K562 (cell line): ENCODE measurements at regions not wholly inside any gene's neighbourhood (a gene's known extent, or its start where the extent isn't known, plus 50 kb on each side); places are given as distances from the start of the nearest gene placed in this dataset.

Experiments
- ATAC-seq: fragments of 200-7000 bp; cut with Tn5 transposase; 3 replicates; pipeline ENCODE4 v1.9.1; 2020; ENCODE audit warnings: moderate library complexity
- BruUV-seq: library from RNA; stranded (reverse); fragments of 400-500 nt; replicated peaks from 2 replicates; lab custom pipeline; 2021; lab: Mats Ljungman, UMichigan
- CTCF ChIA-PET: fragments of 300-600 bp; formaldehyde crosslinking; extraction: SDS; loops from one replicate; lab custom pipeline; 2021; ENCODE audit warnings: low intra/inter-chr PET ratio; lab: Yijun Ruan, JAX
- POLR2A ChIA-PET: fragments of 300-600, 350-650 bp; sonication (Branson Sonifier 250); formaldehyde crosslinking; extraction: SDS; loops from one replicate; lab custom pipeline; 2021; ENCODE audit warnings: antibody characterized with exemption, inconsistent platforms; lab: Yijun Ruan, JAX
- DNase-seq, 4 experiments: peaks; one replicate each; pipeline versions ENCODE4 v3.0.0 to v3.0.0-alpha.2; 2011 to 2018; ENCODE audit warnings: low spot score in 3 of 4, mixed read lengths in 3 of 4; ENCODE audit errors: extremely low read depth in 1 of 4
- FAIRE-seq: peaks from 2 replicates; lab custom pipeline; 2011; peaks lifted over from hg19 to GRCh38; lab: Jason Lieb, UNC
- H2AFZ ChIP-seq: 2 replicates; pipeline ENCODE4 v1.6.0; 2011; ENCODE audit warnings: low read depth, low read length, control low read depth, inconsistent platforms
- H3K27ac ChIP-seq: fragments of 200-600 bp; 3 replicates; pipeline ENCODE4 v1.8.0; 2011; ENCODE audit warnings: low read depth, mild to moderate bottlenecking, control low read depth, inconsistent platforms, low read length, moderate library complexity, mixed read lengths; ENCODE audit errors: extremely low read depth
- H3K27me3 ChIP-seq, 2 experiments: fragments of 300-600 bp in 1 of 2; 2 replicates in 1 of 2; 3 replicates in 1 of 2; pipeline versions ENCODE4 v1.6.0 to v1.8.0; 2011; ENCODE audit warnings: inconsistent platforms in 2 of 2, low read length in 2 of 2, mild to moderate bottlenecking in 1 of 2, mixed read lengths in 1 of 2, moderate library complexity in 1 of 2; ENCODE audit not compliant: control insufficient read depth in 2 of 2, insufficient read depth in 2 of 2
- H3K36me3 ChIP-seq: fragments of 300-600 bp; 3 replicates; pipeline ENCODE4 v1.8.0; 2011; ENCODE audit warnings: mild to moderate bottlenecking, low read length, inconsistent platforms; ENCODE audit not compliant: control insufficient read depth, insufficient read depth
- H3K4me1 ChIP-seq, 2 experiments: fragments of 200-600 bp in 1 of 2; replicated peaks in 1 of 2; 2 replicates in 1 of 2; 3 replicates in 1 of 2; pipeline versions ENCODE4 v1.5.1 to v1.8.0; 2011; ENCODE audit warnings: inconsistent platforms in 2 of 2, low read length in 2 of 2, mild to moderate bottlenecking in 1 of 2, mixed read lengths in 1 of 2, moderate library complexity in 1 of 2; ENCODE audit not compliant: control insufficient read depth in 2 of 2, insufficient read depth in 2 of 2
- H3K4me2 ChIP-seq: 2 replicates; pipeline ENCODE4 v1.6.1; 2011; ENCODE audit warnings: low read length, control low read depth, inconsistent platforms, mixed read lengths; ENCODE audit not compliant: insufficient read depth
- H3K4me3 ChIP-seq: fragments of 200-600 bp; sonication (generic), shearing (Covaris generic); 2 replicates; pipeline ENCODE4 v1.5.1; 2016; ENCODE audit warnings: control low read depth, inconsistent platforms
- H3K79me2 ChIP-seq: fragments of 200-600 bp; 3 replicates; pipeline ENCODE4 v1.8.0; 2011; ENCODE audit warnings: low read length, inconsistent platforms; ENCODE audit not compliant: control insufficient read depth, insufficient read depth
- H3K9ac ChIP-seq, 2 experiments: 2 replicates each; pipeline versions ENCODE4 v1.6.0 to v1.6.1; 2011; ENCODE audit warnings: low read depth in 2 of 2, low read length in 2 of 2, control low read depth in 1 of 2, inconsistent platforms in 1 of 2, mild to moderate bottlenecking in 1 of 2, mixed read lengths in 1 of 2; ENCODE audit not compliant: insufficient read depth in 1 of 2
- H3K9me1 ChIP-seq: one replicate; pipeline ENCODE4 v1.6.0; 2011; ENCODE audit warnings: inconsistent platforms, mild to moderate bottlenecking, low read length, moderate library complexity; ENCODE audit not compliant: control insufficient read depth, insufficient read depth
- H3K9me3 ChIP-seq: replicated peaks from 2 replicates; pipeline ENCODE4 v1.5.1; 2011; ENCODE audit warnings: low read depth, low read length, inconsistent platforms; ENCODE audit not compliant: control insufficient read depth, insufficient read depth
- H4K20me1 ChIP-seq: replicated peaks from 2 replicates; pipeline ENCODE4 v1.6.1; 2011; ENCODE audit warnings: low read length, inconsistent platforms, mixed read lengths; ENCODE audit not compliant: control insufficient read depth, insufficient read depth
- KLF10 ChIP-seq: fragments of 250-450 bp; sonication (Bioruptor Pico); IDR thresholded peaks from 2 replicates; pipeline ENCODE4 v1.6.1; 2021; ENCODE audit warnings: matching md5 sums
- MECOM ChIP-seq: fragments of 250-450 bp; sonication (Bioruptor Pico); IDR thresholded peaks from 2 replicates; pipeline ENCODE4 v1.8.0; 2022; ENCODE audit warnings: inconsistent platforms
- MED1 ChIP-seq: sonication (generic); formaldehyde crosslinking; IDR thresholded peaks from 2 replicates; pipeline ENCODE4 v1.8.1; 2023; ENCODE audit warnings: missing genetic modification reagents, borderline replicate concordance
- STAT6 ChIP-seq: sonication (generic); formaldehyde crosslinking; IDR thresholded peaks from 2 replicates; pipeline ENCODE4 v1.8.1; 2023; ENCODE audit warnings: mild to moderate bottlenecking, missing genetic modification reagents
- ZNF175 ChIP-seq: fragments of 200-800 bp; sonication (Bioruptor generic); IDR thresholded peaks from 2 replicates; pipeline ENCODE4 v1.6.1; 2016; ENCODE audit warnings: low read depth, mild to moderate bottlenecking, missing genetic modification characterization, missing compliant biosample characterization
- ZNF184 ChIP-seq: sonication (generic); formaldehyde crosslinking; IDR thresholded peaks from 2 replicates; pipeline ENCODE4 v1.5.0; 2020; ENCODE audit warnings: missing genetic modification reagents
- ZNF408 ChIP-seq: fragments of 250-450 bp; sonication (Bioruptor Pico); IDR thresholded peaks from 2 replicates; pipeline ENCODE4 v1.4.0; 2020; ENCODE audit warnings: low read depth, mild to moderate bottlenecking, moderate library complexity
- ZNF57 ChIP-seq: fragments of 450-650 bp; formaldehyde crosslinking; IDR thresholded peaks from 2 replicates; pipeline ENCODE4 v1.4.0; 2020; ENCODE audit warnings: mild to moderate bottlenecking, moderate library complexity
- WGBS: fragments of 100-300 bp; shearing (Covaris generic); methylation state at CpG from one replicate; pipeline ENCODE4 v1.1.6; 2016; ENCODE audit warnings: low coverage, mixed read lengths; ENCODE audit not compliant: insufficient coverage; ENCODE audit errors: missing lambda C conversion rate; 5-methylcytosine and 5-hydroxymethylcytosine counted together
- in situ Hi-C: fragments of 300-500 bp; cut with MboI; formaldehyde crosslinking; loops from 4 replicates; pipeline ENCODE4 v1.15.0; 2018; ENCODE audit warnings: inconsistent platforms, mixed read lengths
- intact Hi-C: fragments of 100-400 bp; cut with micrococcal nuclease; formaldehyde crosslinking; loops from 2 replicates; pipeline ENCODE4 v1.14.2; 2022
- TF ChIP-seq, protein P1 (sequence below): fragments of 250-450 bp; sonication (Bioruptor Pico); IDR thresholded peaks from 2 replicates; pipeline ENCODE4 v1.8.0; 2021; ENCODE audit warnings: borderline replicate concordance, mild to moderate bottlenecking, moderate library complexity; ENCODE audit not compliant: poor library complexity, severe bottlenecking
- TF ChIP-seq, protein P2 (sequence below): sonication (generic); formaldehyde crosslinking; IDR thresholded peaks from 2 replicates; pipeline ENCODE4 v1.8.1; 2023; ENCODE audit warnings: mild to moderate bottlenecking, missing genetic modification reagents

- TF ChIP-seq STAT6 (CRISPR knock-in tag) (no peak), ZNF175 (CRISPR knock-in tag) (no peak), KLF10 (CRISPR knock-in tag) (no peak), ZNF57 (CRISPR knock-in tag) (no peak), ZNF408 (no peak), MECOM (CRISPR knock-in tag) (no peak), ZNF184 (CRISPR knock-in tag) (no peak), MED1 (no peak)
- TF ChIP-seq, protein P1, sequence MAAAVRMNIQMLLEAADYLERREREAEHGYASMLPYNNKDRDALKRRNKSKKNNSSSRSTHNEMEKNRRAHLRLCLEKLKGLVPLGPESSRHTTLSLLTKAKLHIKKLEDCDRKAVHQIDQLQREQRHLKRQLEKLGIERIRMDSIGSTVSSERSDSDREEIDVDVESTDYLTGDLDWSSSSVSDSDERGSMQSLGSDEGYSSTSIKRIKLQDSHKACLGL: no peak
- TF ChIP-seq, protein P2, sequence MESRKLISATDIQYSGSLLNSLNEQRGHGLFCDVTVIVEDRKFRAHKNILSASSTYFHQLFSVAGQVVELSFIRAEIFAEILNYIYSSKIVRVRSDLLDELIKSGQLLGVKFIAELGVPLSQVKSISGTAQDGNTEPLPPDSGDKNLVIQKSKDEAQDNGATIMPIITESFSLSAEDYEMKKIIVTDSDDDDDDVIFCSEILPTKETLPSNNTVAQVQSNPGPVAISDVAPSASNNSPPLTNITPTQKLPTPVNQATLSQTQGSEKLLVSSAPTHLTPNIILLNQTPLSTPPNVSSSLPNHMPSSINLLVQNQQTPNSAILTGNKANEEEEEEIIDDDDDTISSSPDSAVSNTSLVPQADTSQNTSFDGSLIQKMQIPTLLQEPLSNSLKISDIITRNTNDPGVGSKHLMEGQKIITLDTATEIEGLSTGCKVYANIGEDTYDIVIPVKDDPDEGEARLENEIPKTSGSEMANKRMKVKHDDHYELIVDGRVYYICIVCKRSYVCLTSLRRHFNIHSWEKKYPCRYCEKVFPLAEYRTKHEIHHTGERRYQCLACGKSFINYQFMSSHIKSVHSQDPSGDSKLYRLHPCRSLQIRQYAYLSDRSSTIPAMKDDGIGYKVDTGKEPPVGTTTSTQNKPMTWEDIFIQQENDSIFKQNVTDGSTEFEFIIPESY (CRISPR knock-in tag): no peak
- TF ChIP-seq, all 486 proteins: peak for 0
- WGBS: 1% methylated on average over 7 of the region's 7 CpGs
- FAIRE-seq (no peak), DNase-seq (no peak), ATAC-seq (no peak)
- no peak overlapping the region for H3K4me3 ChIP-seq
- H3K4me1 ChIP-seq: no peaks in the 10 kb centered on the region
- no peak overlapping the region for H3K9ac ChIP-seq
- H3K4me2 ChIP-seq: no peak overlapping the region
- CTCF ChIA-PET: no interaction called here
- H4K20me1 ChIP-seq: no peaks in the 10 kb centered on the region
- no peaks in the 10 kb centered on the region for H3K79me2 ChIP-seq
- no peaks in the 10 kb centered on the region for H3K36me3 ChIP-seq
- in situ Hi-C loops (no loop called here), intact Hi-C loops (no loop called here)
- peaks cover 3% of the 10 kb centered on the region; the same call in 1 of the 2 replicates for H3K9me3 ChIP-seq
- H3K27ac ChIP-seq: no peak overlapping the region
- H3K27me3 ChIP-seq: no peaks in the 10 kb centered on the region
- no peak overlapping the region for H2AFZ ChIP-seq
- POLR2A ChIA-PET: no interaction called here
- no TSS peak for BruUV-seq
- H3K9me1 ChIP-seq: no peaks in the 10 kb centered on the region
These were observed 541.0 kb upstream of the ADGRL4 start for GRCh38 chr1:79547514-79547913.
